ENCODE measurements at regions not wholly inside any gene's neighbourhood (a gene's known extent, or its start where the extent isn't known, plus 50 kb on each side); places are given as distances from the start of the nearest gene placed in this dataset.

- no peak for TF ChIP-seq EZH2phosphoT487 (IDR thresholded peaks at IDR 0.05; ENCODE audit: low read depth)
- TF ChIP-seq CTCF (IDR thresholded peaks at IDR 0.05; ENCODE audit: low read depth, low read length): no peak
- no peaks in the 10 kb centered on the region for H4K20me1 ChIP-seq (ENCODE audit: insufficient read depth, low read length)
- no peak overlapping the region for H3K4me2 ChIP-seq (ENCODE audit: low read length)
- H3K27me3 ChIP-seq (ENCODE audit: low read depth, low read length): no peaks in the 10 kb centered on the region; the same call in 1 of the 2 replicates
- no peaks in the 10 kb centered on the region for H3K79me2 ChIP-seq (ENCODE audit: low read length)
- no peak overlapping the region for H2AFZ ChIP-seq (ENCODE audit: low read depth, low read length)
- H3K36me3 ChIP-seq (replicated peaks; ENCODE audit: low read depth, low read length): no peaks in the 10 kb centered on the region
- H3K9me3 ChIP-seq (ENCODE audit: insufficient read depth, low read length): no peaks in the 10 kb centered on the region
- no peak overlapping the region for H3K4me3 ChIP-seq (ENCODE audit: low read length)
- no peak overlapping the region for H3K9ac ChIP-seq (ENCODE audit: low read length)
- no peak overlapping the region for H3K27ac ChIP-seq (ENCODE audit: low read length)
- H3K4me1 ChIP-seq (ENCODE audit: low read length): no peaks in the 10 kb centered on the region
Measured at GRCh38 chr20:11356061-11356460, 561.6 kb upstream of the BTBD3 start.

GRCh38 chr20:11362450-11362849 lies 555.2 kb upstream of the BTBD3 start:
- H3K79me2 ChIP-seq (ENCODE audit: low read length): no peaks in the 10 kb centered on the region
- H3K4me1 ChIP-seq (ENCODE audit: low read length): no peaks in the 10 kb centered on the region
- H3K36me3 ChIP-seq (replicated peaks; ENCODE audit: low read depth, low read length): no peaks in the 10 kb centered on the region
- H3K9me3 ChIP-seq (ENCODE audit: insufficient read depth, low read length): no peaks in the 10 kb centered on the region
- no peak overlapping the region for H2AFZ ChIP-seq (ENCODE audit: low read depth, low read length)
- H4K20me1 ChIP-seq (ENCODE audit: insufficient read depth, low read length): no peaks in the 10 kb centered on the region
- H3K4me3 ChIP-seq (ENCODE audit: low read length): no peak overlapping the region
- no peak overlapping the region for H3K9ac ChIP-seq (ENCODE audit: low read length)
- H3K27me3 ChIP-seq (ENCODE audit: low read depth, low read length): no peaks in the 10 kb centered on the region
- H3K4me2 ChIP-seq (ENCODE audit: low read length): no peak overlapping the region
- TF ChIP-seq EZH2phosphoT487 (IDR thresholded peaks at IDR 0.05; ENCODE audit: low read depth): no peak
- no peak for TF ChIP-seq CTCF (IDR thresholded peaks at IDR 0.05; ENCODE audit: low read depth, low read length)
- H3K27ac ChIP-seq (ENCODE audit: low read length): no peak overlapping the region

- no peaks in the 10 kb centered on the region for H3K79me2 ChIP-seq (ENCODE audit: low read length)
- no peak overlapping the region for H3K4me2 ChIP-seq (ENCODE audit: low read length)
- H3K4me1 ChIP-seq (ENCODE audit: low read length): no peaks in the 10 kb centered on the region
- no peaks in the 10 kb centered on the region for H4K20me1 ChIP-seq (ENCODE audit: insufficient read depth, low read length)
- no peak overlapping the region for H2AFZ ChIP-seq (ENCODE audit: low read depth, low read length)
- no peaks in the 10 kb centered on the region for H3K27me3 ChIP-seq (ENCODE audit: low read depth, low read length)
- H3K36me3 ChIP-seq (replicated peaks; ENCODE audit: low read depth, low read length): no peaks in the 10 kb centered on the region
- no peak for TF ChIP-seq CTCF (IDR thresholded peaks at IDR 0.05; ENCODE audit: low read depth, low read length)
- TF ChIP-seq EZH2phosphoT487 (IDR thresholded peaks at IDR 0.05; ENCODE audit: low read depth): no peak
- no peak overlapping the region for H3K4me3 ChIP-seq (ENCODE audit: low read length)
- H3K9me3 ChIP-seq (ENCODE audit: insufficient read depth, low read length): no peaks in the 10 kb centered on the region
- no peak overlapping the region for H3K27ac ChIP-seq (ENCODE audit: low read length)
- no peak overlapping the region for H3K9ac ChIP-seq (ENCODE audit: low read length)
Measured at GRCh38 chr20:11364736-11365135, 553.0 kb upstream of the BTBD3 start.

GRCh38 chr20:11366660-11367059 lies 551.0 kb upstream of the BTBD3 start:
- Histone ChIP-seq H3K4me2 (ENCODE audit: low read length) (no peak overlapping the region), H3K27me3 (ENCODE audit: low read depth, low read length) (no peaks in the 10 kb centered on the region), H3K36me3 (replicated peaks; ENCODE audit: low read depth, low read length) (no peaks in the 10 kb centered on the region), H3K4me1 (ENCODE audit: low read length) (no peaks in the 10 kb centered on the region), H3K79me2 (ENCODE audit: low read length) (no peaks in the 10 kb centered on the region), H3K9ac (ENCODE audit: low read length) (no peak overlapping the region), H4K20me1 (ENCODE audit: insufficient read depth, low read length) (no peaks in the 10 kb centered on the region), H2AFZ (ENCODE audit: low read depth, low read length) (no peak overlapping the region), H3K4me3 (ENCODE audit: low read length) (no peak overlapping the region), H3K27ac (ENCODE audit: low read length) (no peak overlapping the region), H3K9me3 (ENCODE audit: insufficient read depth, low read length) (no peaks in the 10 kb centered on the region)
- TF ChIP-seq EZH2phosphoT487 (IDR thresholded peaks at IDR 0.05; ENCODE audit: low read depth): no peak
- no peak for TF ChIP-seq CTCF (IDR thresholded peaks at IDR 0.05; ENCODE audit: low read depth, low read length)

All from OCI-LY3 (cell line).